ENCODE measurements at regions not wholly inside any gene's neighbourhood (a gene's known extent, or its start where the extent isn't known, plus 50 kb on each side); places are given as distances from the start of the nearest gene placed in this dataset.

DNA sequence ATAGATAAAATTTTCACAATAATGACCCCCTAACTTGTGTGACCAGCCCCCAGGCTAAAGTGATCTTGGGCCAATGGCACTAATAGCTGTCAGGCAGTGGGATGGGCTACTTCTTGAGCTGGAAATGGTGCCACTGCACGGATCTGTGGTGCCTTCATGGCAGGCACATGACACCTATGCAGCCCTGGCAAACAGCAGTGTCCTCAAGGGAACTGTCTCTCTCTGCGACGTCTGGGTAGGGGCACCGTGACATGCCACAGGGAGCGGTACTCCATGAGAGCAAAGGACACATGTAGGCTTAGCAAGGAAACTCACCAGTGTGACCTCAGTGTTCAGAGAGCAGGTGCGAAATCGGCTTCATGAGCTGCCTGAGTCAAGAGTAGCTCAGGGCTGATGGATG is 161.7 kb upstream of the TWIST2 start:
- DNase-seq (ENCODE audit: low read depth in 2 of 2), result no peak

DNA sequence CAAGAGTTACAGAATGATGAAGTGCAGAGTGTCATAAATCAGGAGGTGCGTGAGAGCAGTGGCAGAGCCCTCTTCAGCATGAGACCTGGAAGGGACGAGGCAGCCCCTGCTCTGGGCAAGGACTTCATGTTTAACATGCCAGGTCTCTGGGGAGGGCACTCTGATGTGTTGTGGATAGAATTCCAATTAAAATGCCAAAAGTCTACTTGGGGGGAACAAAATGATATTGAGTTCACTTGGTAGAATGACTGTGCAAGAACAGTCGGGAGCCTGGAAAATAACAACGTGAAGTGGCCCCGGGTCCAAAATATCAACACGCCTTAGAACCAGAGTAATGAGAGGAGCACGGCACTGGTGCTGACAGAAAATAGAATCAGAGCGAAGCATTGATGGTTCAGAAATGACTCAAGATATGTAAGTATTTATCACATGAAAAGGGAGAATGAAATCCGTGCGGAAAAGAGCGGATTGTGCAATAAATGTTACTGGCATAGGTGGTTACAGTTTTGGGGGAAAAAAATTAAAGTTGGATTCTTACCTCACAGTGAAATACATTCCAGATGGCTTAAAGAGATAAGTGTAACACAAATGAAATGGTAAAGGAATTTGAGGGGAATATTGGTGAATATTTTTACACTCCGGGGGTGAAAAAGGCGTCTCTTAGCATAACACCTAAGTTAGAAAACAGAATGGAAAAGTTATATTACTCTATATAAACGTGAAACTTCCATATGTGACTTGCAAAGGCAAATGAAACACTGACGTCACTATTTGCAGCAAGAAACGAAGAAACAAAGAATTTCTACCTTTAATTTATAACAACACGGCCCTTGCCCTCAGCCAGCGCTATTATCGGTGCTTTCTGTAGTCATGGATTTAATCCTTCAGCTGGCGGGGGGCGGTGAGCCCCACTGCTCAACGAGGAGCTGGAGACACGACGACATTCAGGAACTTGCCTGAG is 159.4 kb upstream of the TWIST2 start:
- DNase-seq (ENCODE audit: low read depth in 2 of 2), result no peak

- DNase-seq (ENCODE audit: low read depth in 2 of 2), result no peak
These were observed 158.6 kb upstream of the TWIST2 start for GRCh38 chr2:238689331-238689730.

- no peak for DNase-seq (ENCODE audit: low read depth in 2 of 2)
These were observed 158.0 kb upstream of the TWIST2 start for GRCh38 chr2:238689871-238690389.

- DNase-seq (ENCODE audit: low read depth in 2 of 2), result no peak
These were observed 157.4 kb upstream of the TWIST2 start for GRCh38 chr2:238690511-238690910.

DNA sequence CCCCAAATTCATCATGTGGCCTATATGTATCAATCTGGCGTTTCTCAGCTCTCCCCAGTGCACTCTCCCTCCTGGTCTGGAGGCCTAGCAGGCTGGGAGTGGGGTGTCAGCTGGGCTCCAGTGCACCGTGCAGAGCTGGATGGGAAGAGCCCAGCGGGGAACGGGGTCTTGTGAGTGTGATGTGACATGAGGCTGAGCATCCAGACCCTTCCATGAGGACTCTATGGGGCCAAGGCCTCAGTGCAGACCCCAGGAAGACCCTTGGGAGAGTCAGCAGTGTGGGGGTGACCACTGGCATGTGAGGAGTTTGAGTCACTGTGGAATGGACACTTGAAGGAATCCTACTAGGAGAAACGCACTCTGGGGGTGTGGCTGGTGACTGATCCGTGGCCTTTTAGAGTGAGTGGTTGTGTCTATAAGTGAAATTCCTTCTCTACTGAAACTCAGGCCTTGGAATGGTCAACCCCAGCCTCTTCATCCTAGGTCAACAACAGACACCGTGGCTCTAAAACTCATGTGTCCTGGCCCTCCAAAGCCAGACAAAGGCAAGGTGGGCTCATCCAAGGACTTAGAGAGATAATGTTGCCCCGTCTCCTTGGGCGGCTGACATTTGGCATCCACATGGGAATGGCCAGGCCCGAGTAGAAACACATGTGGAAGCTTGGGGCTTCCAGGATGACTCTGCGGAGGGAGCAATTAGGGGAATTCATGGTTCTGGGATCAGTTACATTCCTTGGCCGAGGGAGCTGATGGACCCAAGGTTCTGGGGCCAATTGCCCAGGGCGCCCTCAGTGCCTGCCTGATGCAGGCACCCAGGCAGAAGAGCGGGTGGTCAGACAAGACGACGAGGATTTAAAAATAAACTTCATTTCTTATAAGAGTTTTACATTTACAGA is 156.0 kb upstream of the TWIST2 start:
- DNase-seq (ENCODE audit: low read depth in 2 of 2), result no peak

DNA sequence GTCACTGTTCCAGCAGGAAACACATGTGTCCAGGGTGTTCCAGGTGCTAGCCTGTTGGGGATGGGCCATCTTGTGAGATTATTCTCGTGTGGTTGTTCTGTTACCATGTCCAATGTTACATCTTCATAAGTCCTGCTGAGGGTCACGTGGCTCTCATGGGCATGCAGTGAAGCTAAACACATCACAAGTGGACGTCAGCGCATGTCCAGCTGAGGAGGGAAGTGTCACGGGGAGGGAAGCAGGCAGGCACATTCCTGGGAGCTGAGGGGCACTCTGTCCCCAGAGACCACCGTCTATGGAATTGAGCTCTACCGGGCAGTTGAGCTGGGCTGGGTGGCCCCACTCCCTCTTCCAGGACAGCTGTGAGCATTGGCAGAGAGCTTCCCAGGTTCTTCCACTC is 155.3 kb upstream of the TWIST2 start:
- DNase-seq (ENCODE audit: low read depth in 2 of 2), result no peak

GRCh38 chr2:238693337-238694093 is 154.4 kb upstream of the TWIST2 start:
- DNase-seq (ENCODE audit: low read depth in 2 of 2), result no peak

DNA sequence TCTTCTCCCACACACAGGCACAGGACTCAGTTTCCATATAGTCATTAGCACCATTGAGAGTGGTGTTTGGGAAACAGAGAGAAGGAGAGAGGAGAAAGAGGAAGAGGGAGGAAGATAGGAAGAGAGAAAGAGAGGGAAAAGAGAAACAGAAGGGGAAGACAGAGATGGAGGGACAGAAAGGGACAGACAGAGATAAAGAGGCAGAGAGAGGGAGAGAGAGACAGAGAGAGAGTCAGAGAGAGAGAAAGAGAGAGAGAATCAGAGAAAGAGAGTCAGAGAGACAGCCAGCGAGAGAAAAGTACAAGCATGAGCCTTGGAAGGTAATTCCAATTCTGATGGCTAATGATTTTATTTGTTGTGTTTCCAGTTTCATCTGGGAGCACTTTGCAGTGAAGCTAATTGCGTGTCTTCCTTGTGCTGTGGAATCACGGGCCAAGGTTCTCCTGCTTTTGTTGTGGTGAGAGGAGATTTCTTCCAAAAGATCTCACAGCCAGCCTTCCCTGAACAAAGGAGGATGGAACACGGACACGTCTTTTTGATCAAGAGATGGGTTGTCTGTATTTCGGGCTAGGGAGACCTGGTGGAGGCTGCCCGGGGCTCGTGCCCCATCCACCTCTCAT is 153.6 kb upstream of the TWIST2 start:
- no peak for DNase-seq (ENCODE audit: low read depth in 2 of 2)

- no peak for DNase-seq (ENCODE audit: low read depth in 2 of 2)
These were observed 153.0 kb upstream of the TWIST2 start for GRCh38 chr2:238694922-238695321.

GRCh38 chr2:238695538-238695937 is 152.3 kb upstream of the TWIST2 start:
- DNase-seq (ENCODE audit: low read depth in 2 of 2), result no peak

GRCh38 chr2:238696331-238696730 is 151.6 kb upstream of the TWIST2 start:
- DNase-seq (ENCODE audit: low read depth in 2 of 2), result no peak

GRCh38 chr2:238696786-238697185 is 151.1 kb upstream of the TWIST2 start:
- DNase-seq (ENCODE audit: low read depth in 2 of 2), result no peak

- DNase-seq (ENCODE audit: low read depth in 2 of 2), result no peak
These were observed 150.5 kb upstream of the TWIST2 start for GRCh38 chr2:238697193-238698071.

DNA sequence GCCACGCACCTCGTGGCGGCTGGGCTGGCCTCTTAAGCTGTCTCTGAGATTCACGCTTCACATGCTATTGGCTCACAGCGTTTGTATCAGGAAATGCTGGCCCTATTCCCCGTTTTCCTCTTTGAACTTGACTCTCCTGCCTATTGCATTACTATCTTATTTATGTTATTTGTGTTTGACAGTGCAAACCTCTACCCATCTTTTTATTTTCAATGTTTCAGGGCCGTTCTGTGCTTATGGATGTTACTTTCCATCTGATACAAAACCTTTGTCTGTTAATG is 149.9 kb upstream of the TWIST2 start:
- DNase-seq (ENCODE audit: low read depth in 2 of 2), result no peak

- DNase-seq (ENCODE audit: low read depth in 2 of 2), result no peak
These were observed 149.2 kb upstream of the TWIST2 start for GRCh38 chr2:238698451-238699306.

- DNase-seq (ENCODE audit: low read depth in 2 of 2), result no peak
These were observed 148.4 kb upstream of the TWIST2 start for GRCh38 chr2:238699307-238700116.

DNA sequence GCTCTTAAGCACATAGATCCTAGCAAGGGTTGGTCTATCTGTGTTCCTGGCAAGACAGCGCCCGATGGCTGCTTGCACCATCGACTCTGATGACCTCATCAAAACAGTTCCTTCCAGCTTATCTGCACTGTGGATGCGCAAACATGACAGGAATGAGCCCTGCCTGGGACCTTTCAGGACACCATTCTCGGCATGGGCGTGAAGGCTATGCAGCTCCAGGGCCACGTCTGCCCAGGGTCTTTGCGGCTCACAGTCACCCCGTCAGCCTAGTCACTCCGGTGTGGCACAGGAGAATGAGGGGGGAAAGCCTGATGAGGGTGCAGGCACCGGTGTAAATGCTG is 147.8 kb upstream of the TWIST2 start:
- DNase-seq (ENCODE audit: low read depth in 2 of 2), result no peak

Measured in stimulated activated CD4-positive, alpha-beta T cell treated with anti-CD3 and anti-CD28 coated beads, Interleukin-1b, Interleukin-23, amount 100 ng/mL, for 1 hour (primary cell).